ENCODE measurements at regions not wholly inside any gene's neighbourhood (a gene's known extent, or its start where the extent isn't known, plus 50 kb on each side); places are given as distances from the start of the nearest gene placed in this dataset.
"Not testable (repeated sequence)": the region's sequence is repeated elsewhere in the genome, so short reads cannot be mapped to it uniquely, and the experiment has no call there.

- no peak for DNase-seq (ENCODE audit: low read depth in 1 of 2, low spot score in 1 of 2)
Observed at GRCh38 chr6:84953111-84953755, 188.8 kb upstream of the TBX18 start.

GRCh38 chr6:84944926-84945325 is 180.5 kb upstream of the TBX18 start:
- not testable (repeated sequence) for DNase-seq (ENCODE audit: low read depth in 1 of 2, low spot score in 1 of 2)

GRCh38 chr6:84943905-84944304 is 179.5 kb upstream of the TBX18 start:
- no peak for DNase-seq (ENCODE audit: low read depth in 1 of 2, low spot score in 1 of 2)

GRCh38 chr6:84941609-84942008 is 177.2 kb upstream of the TBX18 start:
- DNase-seq (ENCODE audit: low read depth in 1 of 2, low spot score in 1 of 2): not testable (repeated sequence)

- no peak for DNase-seq (ENCODE audit: low read depth in 1 of 2, low spot score in 1 of 2)
Observed at GRCh38 chr6:84929212-84929611, 164.8 kb upstream of the TBX18 start.

- no peak for DNase-seq (ENCODE audit: low read depth in 1 of 2, low spot score in 1 of 2)
Observed at GRCh38 chr6:84927551-84927950, 163.2 kb upstream of the TBX18 start.

GRCh38 chr6:84926189-84927155 is 162.1 kb upstream of the TBX18 start:
- no peak for DNase-seq (ENCODE audit: low read depth in 1 of 2, low spot score in 1 of 2)

- DNase-seq (ENCODE audit: low read depth in 1 of 2, low spot score in 1 of 2): no peak
Observed at GRCh38 chr6:84921891-84922290, 157.5 kb upstream of the TBX18 start.

GRCh38 chr6:84920021-84920420 is 155.6 kb upstream of the TBX18 start:
- no peak for DNase-seq (ENCODE audit: low read depth in 1 of 2, low spot score in 1 of 2)

- no peak for DNase-seq (ENCODE audit: low read depth in 1 of 2, low spot score in 1 of 2)
Observed at GRCh38 chr6:84916704-84917103, 152.3 kb upstream of the TBX18 start.

- DNase-seq (ENCODE audit: low read depth in 1 of 2, low spot score in 1 of 2): no peak
Observed at GRCh38 chr6:84912472-84913322, 148.3 kb upstream of the TBX18 start.

- no peak for DNase-seq (ENCODE audit: low read depth in 1 of 2, low spot score in 1 of 2)
Observed at GRCh38 chr6:84910906-84911607, 146.7 kb upstream of the TBX18 start.

- no peak for DNase-seq (ENCODE audit: low read depth in 1 of 2, low spot score in 1 of 2)
Observed at GRCh38 chr6:84908304-84908904, 144.0 kb upstream of the TBX18 start.

GRCh38 chr6:84906514-84906913 is 142.1 kb upstream of the TBX18 start:
- no peak for DNase-seq (ENCODE audit: low read depth in 1 of 2, low spot score in 1 of 2)

- no peak for DNase-seq (ENCODE audit: low read depth in 1 of 2, low spot score in 1 of 2)
Observed at GRCh38 chr6:84905823-84906222, 141.4 kb upstream of the TBX18 start.

GRCh38 chr6:84902354-84902928 is 138.0 kb upstream of the TBX18 start:
- DNase-seq (ENCODE audit: low read depth in 1 of 2, low spot score in 1 of 2): no peak

GRCh38 chr6:84897988-84898594 is 133.7 kb upstream of the TBX18 start:
- no peak for DNase-seq (ENCODE audit: low read depth in 1 of 2, low spot score in 1 of 2)

- no peak for DNase-seq (ENCODE audit: low read depth in 1 of 2, low spot score in 1 of 2)
Observed at GRCh38 chr6:84897011-84897410, 132.6 kb upstream of the TBX18 start.

- no peak for DNase-seq (ENCODE audit: low read depth in 1 of 2, low spot score in 1 of 2)
Observed at GRCh38 chr6:84892671-84893070, 128.3 kb upstream of the TBX18 start.

All from activated T-helper 1 cell treated with anti-CD3 and anti-CD28 coated beads, Interleukin-2, amount 50 U/mL, for 16 hours (primary cell).